Colonic mucosa (tissue), 4 donors: ENCODE measurements at regions not wholly inside any gene's neighbourhood (a gene's known extent, or its start where the extent isn't known, plus 50 kb on each side); places are given as distances from the start of the nearest gene placed in this dataset.

Source experiments
- DNase-seq: peaks from one replicate; pipeline ENCODE4 v3.0.0-alpha.2; 2020
- H3K27ac ChIP-seq: fragments of 200-600 bp; one replicate; pipeline ENCODE4 v1.8.0; 2021
- H3K27me3 ChIP-seq: fragments of 200-600 bp; one replicate; pipeline ENCODE4 v1.8.0; 2021
- H3K36me3 ChIP-seq: fragments of 200-600 bp; one replicate; pipeline ENCODE4 v1.8.0; 2021
- H3K4me1 ChIP-seq: fragments of 200-600 bp; one replicate; pipeline ENCODE4 v1.8.0; 2021; ENCODE audit warnings: mild to moderate bottlenecking
- H3K4me3 ChIP-seq: fragments of 200-600 bp; one replicate; pipeline ENCODE4 v1.8.0; 2021
- H3K9ac ChIP-seq, 2 donors: one replicate each; pipeline ENCODE4 v1.7.0; 2013; ENCODE audit warnings: control low read depth in 2 of 2, low read depth in 2 of 2, low read length in 2 of 2
- H3K9me3 ChIP-seq: fragments of 200-600 bp; one replicate; pipeline ENCODE4 v1.8.0; 2021
- CTCF ChIP-seq: fragments of 200-600 bp; IDR thresholded peaks from one replicate; pipeline ENCODE4 v1.8.0; 2022; ENCODE audit warnings: antibody characterized with exemption, mild to moderate bottlenecking
- intact Hi-C: fragments of 100-400 bp; cut with DNase I; formaldehyde crosslinking; loops from one replicate; pipeline ENCODE4 v1.14.1; 2022
- donor health status: healthy.
- donor health status: DM: no; HTN: no; CAD: no.
- donor health status: DM: no; HTN: no; CAD: no.

- H3K9ac ChIP-seq = no peak overlapping the region
- DNase-seq = no peak
- no peaks in the 10 kb centered on the region for H3K36me3 ChIP-seq
- H3K4me3 ChIP-seq = no peak overlapping the region
- no peaks in the 10 kb centered on the region for H3K4me1 ChIP-seq
- no peak overlapping the region for H3K27ac ChIP-seq
- intact Hi-C loops = no loop called here
- H3K9me3 ChIP-seq = no peaks in the 10 kb centered on the region
- H3K27me3 ChIP-seq = no peaks in the 10 kb centered on the region
- no peak for TF ChIP-seq CTCF
Measured at GRCh38 chr11:122279194-122279593, 163.2 kb upstream of the BLID start.

- Histone ChIP-seq H3K4me3 (no peak overlapping the region), H3K27me3 (no peaks in the 10 kb centered on the region), H3K4me1 (no peaks in the 10 kb centered on the region), H3K27ac (no peak overlapping the region), H3K9ac (no peak overlapping the region), H3K9me3 (no peaks in the 10 kb centered on the region), H3K36me3 (no peaks in the 10 kb centered on the region)
- DNase-seq = no peak
- no peak for TF ChIP-seq CTCF
- intact Hi-C loops = no loop called here
Measured at GRCh38 chr11:122277493-122277892, 161.5 kb upstream of the BLID start.

- Histone ChIP-seq H3K27ac (no peak overlapping the region), H3K4me3 (no peak overlapping the region), H3K9me3 (no peaks in the 10 kb centered on the region), H3K27me3 (no peaks in the 10 kb centered on the region), H3K36me3 (no peaks in the 10 kb centered on the region), H3K4me1 (no peaks in the 10 kb centered on the region), H3K9ac (no peak overlapping the region)
- intact Hi-C loops = no loop called here
- DNase-seq = no peak
- TF ChIP-seq CTCF = no peak
Measured at GRCh38 chr11:122276221-122276620, 160.2 kb upstream of the BLID start.

GRCh38 chr11:122275508-122275907 is 159.5 kb upstream of the BLID start:
- H3K9me3 ChIP-seq = no peaks in the 10 kb centered on the region
- no peaks in the 10 kb centered on the region for H3K4me1 ChIP-seq
- no peak overlapping the region for H3K4me3 ChIP-seq
- no peak overlapping the region for H3K27ac ChIP-seq
- no peak for TF ChIP-seq CTCF
- H3K27me3 ChIP-seq = no peaks in the 10 kb centered on the region
- no peaks in the 10 kb centered on the region for H3K36me3 ChIP-seq
- DNase-seq = no peak
- H3K9ac ChIP-seq = no peak overlapping the region
- intact Hi-C loops = no loop called here

GRCh38 chr11:122273476-122274191 is 157.6 kb upstream of the BLID start:
- no peak for DNase-seq
- no peaks in the 10 kb centered on the region for H3K36me3 ChIP-seq
- no peaks in the 10 kb centered on the region for H3K27me3 ChIP-seq
- no peaks in the 10 kb centered on the region for H3K4me1 ChIP-seq
- no peak for TF ChIP-seq CTCF
- H3K4me3 ChIP-seq = no peak overlapping the region
- intact Hi-C loops = no loop called here
- H3K9ac ChIP-seq = no peak overlapping the region
- no peak overlapping the region for H3K27ac ChIP-seq
- no peaks in the 10 kb centered on the region for H3K9me3 ChIP-seq
